ENCODE measurements at regions not wholly inside any gene's neighbourhood (a gene's known extent, or its start where the extent isn't known, plus 50 kb on each side); places are given as distances from the start of the nearest gene placed in this dataset.

DNA sequence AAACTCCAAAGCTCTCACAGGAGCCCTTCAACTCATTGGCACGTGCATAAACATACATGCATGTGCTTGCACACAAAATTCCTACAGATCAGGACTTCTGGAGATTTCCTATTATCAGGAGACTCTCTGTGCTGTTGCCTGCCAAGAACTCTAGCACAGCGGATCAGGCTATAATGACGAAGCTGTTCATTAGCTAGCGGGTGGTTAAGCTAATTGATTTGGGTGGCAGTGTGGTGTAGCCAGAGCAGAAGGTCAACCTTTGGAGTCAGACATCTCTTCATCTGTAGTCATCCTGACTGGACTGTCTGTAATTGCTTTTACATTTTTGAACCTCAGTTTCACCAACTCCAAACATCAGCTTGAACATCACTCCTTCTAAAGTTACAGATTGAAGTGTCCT lies 69.0 kb downstream of the KIF2B start:
- FAIRE-seq: no peak

DNA sequence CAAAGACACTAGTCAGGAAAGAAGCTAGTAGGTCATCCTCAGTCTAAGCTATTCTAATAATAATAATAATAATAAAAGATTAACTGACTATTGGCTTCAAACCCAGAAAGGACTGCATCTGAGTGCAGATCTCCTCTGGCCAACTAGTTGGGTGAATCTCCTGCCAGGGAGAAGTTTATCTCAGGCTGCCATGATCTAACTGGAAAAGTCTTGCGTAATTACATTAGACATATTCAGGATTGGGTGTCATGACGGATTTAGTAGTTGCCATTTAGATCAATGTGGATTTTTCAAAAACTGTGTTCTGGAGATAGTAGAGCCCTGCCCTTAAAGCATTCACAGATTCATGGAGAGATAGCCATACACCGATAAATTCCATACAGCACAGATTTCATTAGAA lies 69.5 kb downstream of the KIF2B start:
- no peak for FAIRE-seq

DNA sequence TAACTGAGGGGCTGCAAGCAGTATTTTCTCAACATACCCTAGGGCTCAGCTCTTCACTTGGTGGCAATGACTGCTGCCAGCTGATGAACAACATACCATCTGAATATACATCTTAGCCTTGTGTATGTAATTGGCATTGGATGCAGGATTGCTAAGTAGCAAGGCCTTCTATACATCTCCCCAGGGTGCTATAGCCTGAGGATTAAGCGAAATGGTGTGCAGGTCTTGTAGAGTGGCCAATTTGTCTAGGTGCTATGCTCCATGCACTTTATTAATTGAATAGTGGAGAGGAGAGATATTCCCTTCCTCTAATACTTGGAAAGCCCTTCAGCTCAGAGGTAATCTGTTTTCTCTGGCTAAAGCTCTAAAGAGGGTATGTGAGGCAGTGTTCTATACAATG lies 71.9 kb downstream of the KIF2B start:
- FAIRE-seq: no peak

DNA sequence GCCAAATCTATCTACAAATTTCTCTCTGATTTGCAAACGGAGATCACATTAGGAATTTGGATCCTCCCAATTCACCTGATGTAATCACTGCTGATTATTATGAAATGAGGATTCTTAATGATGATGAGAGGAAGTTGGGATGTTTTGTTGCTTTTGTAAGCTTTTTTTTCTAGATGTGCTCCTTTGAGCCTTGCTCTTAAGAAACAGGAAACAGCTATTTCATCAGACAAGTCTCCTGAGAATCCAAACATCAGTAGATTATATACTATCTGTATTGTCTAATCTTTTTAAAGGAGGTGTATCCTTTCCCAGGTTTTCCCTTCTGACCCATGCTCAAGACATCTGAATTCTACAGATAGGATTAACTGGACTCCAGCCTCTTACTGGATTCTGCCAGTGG lies 73.3 kb downstream of the KIF2B start:
- FAIRE-seq: no peak

DNA sequence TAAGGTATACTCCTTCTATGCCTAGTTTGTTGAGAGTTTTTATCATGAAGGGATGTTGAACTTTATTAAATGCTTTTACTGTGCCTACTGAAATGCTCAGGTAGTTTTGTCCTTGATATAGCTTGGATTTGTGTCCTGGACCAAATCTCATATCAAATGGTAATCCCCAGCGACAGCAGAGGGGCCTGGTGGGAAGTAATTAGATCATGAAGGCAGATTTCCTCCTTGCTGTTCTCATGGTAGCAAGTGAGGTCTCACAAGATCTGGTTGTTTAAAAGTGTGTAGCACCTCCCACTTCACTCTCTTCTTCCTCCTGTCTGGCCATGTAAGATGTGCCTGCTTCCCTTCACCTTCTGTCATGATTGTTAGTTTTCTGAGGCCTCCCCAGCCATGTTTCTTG lies 78.2 kb downstream of the KIF2B start:
- no peak for FAIRE-seq

DNA sequence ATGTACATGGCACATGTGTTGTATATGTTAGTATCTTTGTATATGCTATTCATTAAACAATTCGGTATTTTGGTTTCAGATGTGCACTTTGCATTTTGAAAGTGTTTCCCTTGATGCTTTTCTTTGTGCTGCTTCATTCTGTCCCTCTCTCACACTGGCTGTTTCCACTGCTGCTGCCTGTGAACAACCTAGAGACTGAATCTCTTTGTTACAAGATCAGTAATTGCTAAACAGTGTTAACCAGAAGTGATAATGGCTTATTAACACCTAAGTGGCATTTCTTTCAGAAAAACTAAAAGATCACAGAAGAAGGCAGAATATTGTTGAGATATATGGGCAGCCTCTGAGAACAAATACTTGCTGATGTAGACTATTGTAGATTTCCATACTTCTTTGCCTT lies 84.7 kb downstream of the KIF2B start:
- FAIRE-seq: no peak

DNA sequence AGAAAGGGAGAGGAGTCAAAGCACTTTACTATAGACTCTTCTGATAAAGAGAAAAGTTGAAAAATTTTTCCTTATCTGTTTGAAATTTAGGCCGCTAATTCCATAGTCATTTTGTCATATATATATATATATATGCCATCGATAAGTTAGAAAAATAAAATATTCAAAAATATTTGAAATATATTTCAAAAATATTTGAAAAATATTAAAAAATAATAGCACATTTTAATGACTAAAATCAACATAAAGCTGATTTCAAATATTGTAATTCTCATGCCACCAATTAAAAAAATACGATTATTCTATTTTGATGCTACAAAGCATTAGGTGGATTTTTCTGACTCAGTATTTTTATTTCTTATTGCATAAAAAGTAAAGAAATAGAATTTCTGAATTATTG lies 87.1 kb downstream of the KIF2B start:
- FAIRE-seq: peak; percentile 73

DNA sequence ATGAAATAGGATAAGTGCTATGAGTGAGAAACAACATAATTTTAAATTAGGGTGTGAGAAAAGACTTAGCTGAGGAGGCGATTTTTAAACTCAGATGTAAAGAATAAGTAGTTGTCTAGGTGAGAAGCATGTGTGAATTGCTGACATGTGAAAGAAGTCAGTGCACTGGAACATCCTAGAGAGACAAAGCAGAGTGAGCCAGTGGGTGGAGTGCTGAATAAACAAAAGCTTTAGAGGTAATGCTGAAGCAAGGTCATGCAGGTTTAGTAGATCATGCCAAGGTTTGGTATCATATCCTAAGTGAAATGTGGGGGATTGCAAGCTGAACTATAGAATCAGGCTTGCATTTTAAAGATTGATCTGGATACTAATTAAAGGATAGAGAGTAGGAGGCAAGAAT lies 89.4 kb downstream of the KIF2B start:
- FAIRE-seq: no peak

DNA sequence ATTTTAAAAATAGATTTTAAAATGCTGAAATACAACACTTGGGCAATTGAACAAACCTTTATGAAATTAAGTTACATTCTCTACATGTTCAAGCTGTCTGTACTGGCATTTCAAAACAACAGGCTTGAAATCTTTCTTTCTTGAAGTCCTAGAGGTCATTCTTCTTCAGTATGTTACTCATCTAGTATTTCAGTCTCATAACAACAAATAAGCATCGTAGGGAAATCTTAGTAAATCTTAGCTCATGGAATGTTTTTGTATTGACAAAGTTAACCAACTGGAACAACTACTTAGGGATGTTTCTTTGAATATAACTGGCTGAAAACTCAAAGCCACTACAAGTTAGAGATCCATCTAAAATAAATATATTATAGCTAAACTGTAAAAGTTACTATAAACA lies 96.6 kb downstream of the KIF2B start:
- FAIRE-seq: no peak

DNA sequence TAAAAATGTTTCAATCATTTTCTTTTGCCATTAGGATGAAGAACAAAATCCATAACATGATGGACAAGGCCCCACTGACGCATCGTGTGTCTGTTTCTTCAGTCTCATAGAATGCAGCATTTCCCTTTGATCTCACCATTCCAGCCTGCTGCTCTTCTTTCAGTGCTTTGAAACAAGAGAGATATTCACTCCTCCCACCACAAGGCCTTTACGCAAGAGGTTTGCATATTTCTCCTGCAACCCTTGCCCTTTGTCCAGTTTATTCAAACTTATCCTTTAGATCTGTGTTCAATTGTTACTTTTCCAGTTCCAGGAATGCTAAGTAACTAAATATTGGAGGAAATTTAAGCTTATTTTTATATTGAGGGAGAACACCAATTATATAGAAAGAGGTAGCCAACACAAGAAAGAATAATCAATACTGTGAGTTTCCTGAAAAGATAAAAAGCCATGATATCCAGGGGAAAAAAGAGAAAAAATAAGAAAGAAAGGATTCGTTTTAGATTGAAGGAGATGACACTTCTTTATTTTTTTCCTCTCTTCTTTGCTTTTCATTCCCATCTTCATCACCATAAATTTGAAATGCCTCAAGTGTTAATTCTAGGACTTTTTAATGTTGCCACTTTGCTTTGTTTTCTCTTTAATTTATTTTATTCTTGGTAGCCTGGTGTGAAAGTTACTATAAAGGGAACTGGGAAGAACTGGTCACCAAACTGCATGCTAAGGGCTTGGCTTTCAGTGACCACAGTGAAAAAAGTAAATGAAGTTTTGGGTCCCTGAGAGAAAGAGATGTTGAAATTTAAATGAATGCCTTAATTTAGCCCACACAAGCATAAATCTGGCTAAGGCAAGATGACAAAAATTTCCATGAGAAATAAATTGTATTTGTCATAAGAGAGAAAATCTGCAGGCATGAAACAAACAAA lies 102.1 kb downstream of the KIF2B start:
- FAIRE-seq: no peak

DNA sequence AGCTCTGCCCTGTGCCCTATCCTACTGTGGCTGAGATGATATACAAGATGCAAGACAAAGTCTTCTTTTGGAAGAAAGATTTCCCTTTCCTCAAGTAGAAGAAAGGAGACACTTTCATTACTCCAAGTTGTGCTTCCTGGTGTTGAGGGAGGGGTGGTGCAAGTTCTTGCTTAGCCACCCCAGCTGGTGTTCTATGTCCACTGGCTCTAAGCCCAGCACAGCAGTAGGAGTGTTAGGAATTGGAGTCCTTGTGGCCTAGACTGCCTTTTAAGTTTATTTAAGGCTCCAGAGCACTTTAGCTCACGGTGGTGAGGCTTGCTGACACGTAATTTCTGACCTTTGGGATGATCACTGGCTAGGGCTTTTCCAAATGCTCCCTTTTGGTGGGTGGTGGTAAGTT lies 109.7 kb downstream of the KIF2B start:
- no peak for FAIRE-seq

DNA sequence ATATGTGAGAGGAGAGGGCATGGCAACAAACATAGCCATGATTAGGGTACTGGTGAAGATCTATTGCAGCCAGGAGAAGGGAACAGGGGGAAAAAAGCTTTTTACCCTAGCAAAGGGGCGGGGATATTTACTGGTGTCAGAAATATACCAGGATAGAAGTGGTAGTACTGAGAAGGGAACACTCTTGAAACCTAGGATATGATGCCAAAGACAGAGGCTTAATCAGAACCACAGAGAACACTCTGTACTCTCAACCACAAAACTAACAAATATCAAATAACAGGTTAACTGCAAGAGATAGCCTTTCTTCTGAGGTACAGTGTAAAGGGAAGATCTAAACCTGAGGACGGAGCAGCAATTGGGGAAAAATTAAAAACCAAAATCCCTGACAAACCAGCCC lies 112.2 kb downstream of the KIF2B start:
- no peak for FAIRE-seq

DNA sequence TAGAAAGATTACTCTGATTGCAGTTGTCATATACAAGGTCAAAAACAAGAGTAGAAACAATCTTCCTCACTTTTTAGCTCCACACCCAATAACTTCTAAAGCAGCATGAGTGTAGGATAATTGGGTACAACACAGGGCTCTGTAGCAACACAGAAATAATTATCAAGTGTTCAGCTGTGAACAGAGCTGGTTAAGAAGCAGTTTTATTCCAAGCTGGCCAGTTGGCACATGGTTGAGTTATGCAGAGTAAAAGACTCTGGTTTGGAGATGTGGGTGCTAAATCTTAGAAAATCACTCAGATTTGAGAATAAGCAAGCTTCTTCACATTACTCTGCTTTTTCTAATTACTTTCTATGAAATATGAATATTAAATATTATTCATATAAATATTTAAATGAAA lies 118.5 kb downstream of the KIF2B start:
- FAIRE-seq: no peak

DNA sequence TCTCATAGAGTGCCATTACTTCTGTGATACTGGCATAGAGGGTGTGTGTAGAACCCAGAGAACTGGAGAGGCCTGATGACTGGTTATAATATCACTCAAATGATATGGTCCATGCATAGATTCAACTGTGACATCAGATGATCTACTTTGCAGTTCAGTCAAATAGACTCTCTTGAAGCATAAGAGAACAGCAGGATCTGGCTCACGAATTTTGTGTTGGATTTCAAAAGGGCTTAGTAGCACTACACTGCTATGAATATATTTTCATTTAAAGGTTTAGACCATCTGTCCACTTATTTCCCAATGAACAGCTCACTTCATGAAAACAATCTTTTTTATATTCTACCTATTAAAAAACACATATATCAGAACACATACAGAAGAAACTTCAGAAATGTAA lies 119.7 kb downstream of the KIF2B start:
- FAIRE-seq: no peak

DNA sequence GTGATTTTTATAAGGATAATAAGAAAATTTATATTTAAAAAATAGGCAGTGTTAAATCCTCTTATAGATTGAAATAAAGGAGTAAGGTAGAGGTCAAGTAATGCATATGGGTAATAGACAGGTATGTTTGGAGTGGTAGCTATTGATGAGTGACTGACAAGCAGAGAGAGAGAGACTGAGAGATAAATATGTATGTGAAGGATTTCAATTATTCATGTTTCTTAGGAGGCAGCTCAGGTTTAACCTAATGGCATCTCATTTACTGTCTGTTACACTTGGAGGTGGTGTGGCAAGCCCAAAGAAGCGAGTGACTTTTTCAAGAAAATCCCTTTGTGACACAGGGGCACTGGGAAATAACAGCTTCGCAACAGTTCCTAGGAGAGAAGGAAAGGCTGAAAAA lies 120.2 kb downstream of the KIF2B start:
- FAIRE-seq: no peak

DNA sequence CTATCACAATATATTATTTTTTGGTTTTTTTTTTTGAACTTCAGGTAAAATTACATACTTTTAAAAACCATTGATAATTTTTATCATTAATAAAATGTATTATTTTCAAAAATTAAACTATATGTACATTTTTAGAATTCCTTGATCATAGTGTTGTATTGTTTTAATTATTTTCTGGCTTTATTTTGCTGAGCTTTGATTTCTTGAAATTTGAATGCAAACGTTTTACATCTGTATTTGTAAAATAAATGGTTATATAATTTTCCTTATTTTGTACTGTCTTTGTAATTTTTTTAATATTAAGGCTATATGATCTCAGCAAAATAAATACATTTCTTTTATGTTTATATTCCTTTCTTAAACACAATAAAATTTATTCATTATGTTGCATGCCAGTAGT lies 125.6 kb downstream of the KIF2B start:
- FAIRE-seq: no peak

DNA sequence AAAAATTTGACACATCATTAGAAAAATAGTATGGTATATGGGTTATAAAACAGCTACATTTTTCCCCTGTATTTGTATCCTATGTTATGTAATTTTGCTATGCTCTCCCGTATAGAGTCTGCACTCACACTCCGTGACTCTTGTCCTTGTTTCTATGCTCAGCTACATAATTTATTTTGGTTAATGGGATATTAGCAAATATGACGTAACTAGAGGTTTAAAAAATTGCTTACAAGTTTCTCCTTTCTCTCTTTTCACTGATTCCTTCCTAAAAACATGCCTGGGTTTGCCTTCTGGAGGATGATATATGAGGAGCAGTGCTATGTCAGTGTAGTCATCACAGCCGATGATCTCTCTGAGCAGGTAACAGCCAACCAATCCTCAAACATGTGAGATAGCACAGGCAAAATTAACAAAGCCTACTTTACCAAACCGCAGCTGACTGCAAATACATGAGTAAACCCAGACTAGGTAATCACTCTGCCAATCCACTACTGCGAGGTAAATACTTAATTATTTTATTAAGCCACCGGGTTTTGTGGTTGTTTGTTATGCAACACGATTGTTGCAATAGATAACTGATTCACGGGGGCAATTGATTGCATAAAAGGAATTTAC lies 126.9 kb downstream of the KIF2B start:
- no peak for FAIRE-seq

DNA sequence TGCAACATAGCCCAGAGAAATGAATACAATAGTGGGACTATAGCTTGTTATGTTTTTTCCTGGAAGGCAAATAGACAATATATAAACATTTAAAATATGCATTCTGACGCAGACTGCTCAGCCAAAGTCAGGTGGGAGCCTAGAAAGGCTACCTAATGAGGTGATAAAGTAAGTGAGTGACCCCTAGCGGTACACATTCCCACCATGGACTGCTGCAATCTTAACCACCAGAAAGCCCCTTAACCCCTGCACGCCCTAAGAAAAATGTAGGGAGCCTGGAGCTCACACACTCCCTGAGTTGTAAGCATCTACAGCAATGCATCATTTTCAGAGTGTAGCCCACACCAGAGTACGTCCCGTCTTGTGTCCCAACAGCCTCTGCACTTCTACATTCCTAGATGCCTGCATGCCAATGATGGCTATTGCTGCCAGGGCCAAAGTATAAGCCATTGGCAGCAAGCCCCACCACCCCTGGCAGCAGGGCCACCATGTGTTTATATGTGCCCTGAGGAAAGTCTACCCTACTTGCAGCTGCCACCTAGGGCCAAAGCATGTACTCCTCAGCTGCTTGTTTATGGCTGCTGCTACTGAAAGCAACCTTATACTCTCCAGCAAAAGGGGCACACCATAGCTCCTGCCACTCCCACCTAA lies 127.6 kb downstream of the KIF2B start:
- no peak for FAIRE-seq

DNA sequence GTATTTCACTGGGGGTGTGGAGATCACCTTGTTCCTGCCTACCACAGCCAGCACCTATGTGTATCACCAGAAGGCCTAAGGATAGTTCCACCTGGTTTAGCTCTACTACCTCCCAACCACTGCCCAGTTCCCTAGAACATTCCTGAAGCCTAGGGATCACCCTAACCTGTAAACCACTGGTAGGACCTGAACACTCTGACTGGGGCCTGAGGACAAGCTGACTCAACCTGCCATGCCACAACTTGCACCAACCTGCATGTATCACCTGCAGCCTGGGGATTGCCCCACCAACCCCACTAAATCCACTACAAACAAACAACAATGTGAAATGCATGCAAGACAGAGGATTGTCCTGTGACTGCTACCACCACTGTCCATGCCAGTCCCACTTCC lies 128.1 kb downstream of the KIF2B start:
- no peak for FAIRE-seq

DNA sequence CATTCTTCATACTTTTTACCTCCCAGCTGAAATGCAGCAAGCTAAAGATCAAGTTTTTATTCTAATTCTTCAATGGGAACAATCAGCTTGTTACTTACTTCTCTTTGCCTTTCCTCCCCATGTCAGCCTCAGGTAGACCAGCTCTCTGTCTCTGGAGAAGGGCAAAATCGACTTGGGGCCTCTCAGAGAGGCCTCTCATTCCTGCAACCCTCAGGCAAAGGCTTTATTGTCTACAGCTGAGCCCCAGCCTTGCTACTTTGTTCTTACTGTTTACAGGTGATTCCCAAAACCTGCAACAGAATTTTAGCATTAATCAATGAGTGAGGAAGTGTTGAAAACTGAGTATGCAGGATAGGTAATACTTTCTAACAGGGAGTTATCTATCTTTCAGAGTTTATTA lies 148.6 kb downstream of the KIF2B start:
- no peak for FAIRE-seq

DNA sequence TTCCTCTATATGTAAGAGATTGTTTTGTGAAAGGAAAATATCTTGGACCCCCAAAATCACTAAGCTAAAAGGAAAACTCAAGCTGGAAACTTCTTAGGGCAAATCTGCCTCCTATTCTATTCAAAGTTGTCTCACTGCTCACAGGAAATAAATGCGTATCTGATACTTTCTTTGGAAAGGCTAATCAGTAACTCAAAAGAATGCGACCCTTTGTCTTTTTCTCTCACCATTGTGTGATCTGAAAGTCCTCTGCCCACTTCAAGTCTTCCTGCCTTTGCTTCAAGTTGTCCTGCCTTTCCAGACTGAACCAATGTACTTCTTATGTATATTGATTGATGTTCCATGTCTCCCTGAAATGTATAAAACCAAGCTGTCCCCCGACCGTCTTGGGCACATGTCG lies 157.3 kb downstream of the KIF2B start:
- no peak for FAIRE-seq

DNA sequence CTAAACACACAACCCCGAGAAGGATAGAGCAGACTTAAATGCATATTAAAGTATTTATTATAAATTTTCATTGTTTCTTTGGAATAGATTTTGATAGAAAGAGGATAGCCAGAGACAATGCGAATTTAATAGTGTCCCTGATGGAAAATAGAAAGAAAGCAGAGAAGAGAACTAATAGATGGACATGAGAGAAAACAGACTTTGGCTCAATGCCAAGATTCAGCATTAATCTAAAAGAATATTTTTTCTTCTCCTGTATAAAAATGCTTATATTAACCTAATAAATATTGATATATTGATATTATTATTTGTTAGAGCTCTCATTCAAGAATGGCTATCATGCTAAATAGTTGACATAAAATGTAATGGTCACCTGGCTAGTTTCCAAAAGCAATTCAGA lies 173.4 kb downstream of the KIF2B start:
- no peak for FAIRE-seq

DNA sequence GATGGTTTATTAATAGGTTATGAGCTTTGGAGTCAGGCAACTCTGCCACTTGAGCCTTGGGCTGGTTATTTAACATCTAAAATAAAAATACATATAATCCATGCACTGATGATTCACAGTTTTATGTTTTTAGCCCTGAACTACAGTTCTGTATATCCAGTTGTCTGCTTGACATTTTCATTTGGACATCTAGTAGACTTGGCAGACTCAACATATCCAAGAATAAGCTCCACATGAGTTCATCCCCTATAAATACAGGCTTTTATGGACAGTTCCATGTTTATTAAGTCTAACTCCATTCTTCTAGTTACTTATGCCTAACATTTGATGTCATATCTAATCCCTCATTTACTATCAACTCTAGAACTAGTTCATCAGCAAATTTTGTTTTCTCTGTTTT lies 174.2 kb downstream of the KIF2B start:
- FAIRE-seq: no peak

DNA sequence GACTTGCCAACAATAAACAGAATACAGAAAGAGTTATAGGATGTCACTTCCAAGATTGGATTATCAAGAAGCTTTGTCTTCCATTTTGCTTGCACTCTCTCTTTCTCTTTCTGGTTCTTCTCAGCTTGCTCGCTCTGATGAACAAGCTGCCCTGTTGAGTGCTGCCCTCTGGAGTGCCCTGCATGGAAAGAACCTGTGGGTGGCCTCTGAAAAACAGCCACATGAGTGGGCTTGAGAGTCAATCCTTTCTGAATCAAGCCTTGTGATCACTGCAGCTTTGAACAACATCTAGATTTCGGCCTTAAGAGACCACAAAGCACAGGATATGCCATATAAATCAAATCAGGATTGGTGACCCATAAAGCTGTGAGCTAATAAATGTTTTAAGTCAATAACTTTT lies 185.1 kb downstream of the KIF2B start:
- no peak for FAIRE-seq
